K562 (cell line): ENCODE measurements at regions not wholly inside any gene's neighbourhood (a gene's known extent, or its start where the extent isn't known, plus 50 kb on each side); places are given as distances from the start of the nearest gene placed in this dataset.

ENCODE experiments used
- ATAC-seq: fragments of 200-7000 bp; cut with Tn5 transposase; 3 replicates; pipeline ENCODE4 v1.9.1; 2020; ENCODE audit warnings: moderate library complexity
- BruUV-seq: library from RNA; stranded (reverse); fragments of 400-500 nt; replicated peaks from 2 replicates; lab custom pipeline; 2021; lab: Mats Ljungman, UMichigan
- CTCF ChIA-PET: fragments of 300-600 bp; formaldehyde crosslinking; extraction: SDS; loops from one replicate; lab custom pipeline; 2021; ENCODE audit warnings: low intra/inter-chr PET ratio; lab: Yijun Ruan, JAX
- POLR2A ChIA-PET: fragments of 300-600, 350-650 bp; sonication (Branson Sonifier 250); formaldehyde crosslinking; extraction: SDS; loops from one replicate; lab custom pipeline; 2021; ENCODE audit warnings: antibody characterized with exemption, inconsistent platforms; lab: Yijun Ruan, JAX
- DNase-seq, 4 experiments: peaks; one replicate each; pipeline versions ENCODE4 v3.0.0 to v3.0.0-alpha.2; 2011 to 2018; ENCODE audit warnings: low spot score in 3 of 4, mixed read lengths in 3 of 4; ENCODE audit errors: extremely low read depth in 1 of 4
- FAIRE-seq: peaks from 2 replicates; lab custom pipeline; 2011; peaks lifted over from hg19 to GRCh38; lab: Jason Lieb, UNC
- H2AFZ ChIP-seq: 2 replicates; pipeline ENCODE4 v1.6.0; 2011; ENCODE audit warnings: low read depth, low read length, control low read depth, inconsistent platforms
- H3K27ac ChIP-seq: fragments of 200-600 bp; 3 replicates; pipeline ENCODE4 v1.8.0; 2011; ENCODE audit warnings: low read depth, mild to moderate bottlenecking, control low read depth, inconsistent platforms, low read length, moderate library complexity, mixed read lengths; ENCODE audit errors: extremely low read depth
- H3K27me3 ChIP-seq, 2 experiments: fragments of 300-600 bp in 1 of 2; 2 replicates in 1 of 2; 3 replicates in 1 of 2; pipeline versions ENCODE4 v1.6.0 to v1.8.0; 2011; ENCODE audit warnings: inconsistent platforms in 2 of 2, low read length in 2 of 2, mild to moderate bottlenecking in 1 of 2, mixed read lengths in 1 of 2, moderate library complexity in 1 of 2; ENCODE audit not compliant: control insufficient read depth in 2 of 2, insufficient read depth in 2 of 2
- H3K36me3 ChIP-seq: fragments of 300-600 bp; 3 replicates; pipeline ENCODE4 v1.8.0; 2011; ENCODE audit warnings: mild to moderate bottlenecking, low read length, inconsistent platforms; ENCODE audit not compliant: control insufficient read depth, insufficient read depth
- H3K4me1 ChIP-seq, 2 experiments: fragments of 200-600 bp in 1 of 2; replicated peaks in 1 of 2; 2 replicates in 1 of 2; 3 replicates in 1 of 2; pipeline versions ENCODE4 v1.5.1 to v1.8.0; 2011; ENCODE audit warnings: inconsistent platforms in 2 of 2, low read length in 2 of 2, mild to moderate bottlenecking in 1 of 2, mixed read lengths in 1 of 2, moderate library complexity in 1 of 2; ENCODE audit not compliant: control insufficient read depth in 2 of 2, insufficient read depth in 2 of 2
- H3K4me2 ChIP-seq: 2 replicates; pipeline ENCODE4 v1.6.1; 2011; ENCODE audit warnings: low read length, control low read depth, inconsistent platforms, mixed read lengths; ENCODE audit not compliant: insufficient read depth
- H3K4me3 ChIP-seq: fragments of 200-600 bp; sonication (generic), shearing (Covaris generic); 2 replicates; pipeline ENCODE4 v1.5.1; 2016; ENCODE audit warnings: control low read depth, inconsistent platforms
- H3K79me2 ChIP-seq: fragments of 200-600 bp; 3 replicates; pipeline ENCODE4 v1.8.0; 2011; ENCODE audit warnings: low read length, inconsistent platforms; ENCODE audit not compliant: control insufficient read depth, insufficient read depth
- H3K9ac ChIP-seq, 2 experiments: 2 replicates each; pipeline versions ENCODE4 v1.6.0 to v1.6.1; 2011; ENCODE audit warnings: low read depth in 2 of 2, low read length in 2 of 2, control low read depth in 1 of 2, inconsistent platforms in 1 of 2, mild to moderate bottlenecking in 1 of 2, mixed read lengths in 1 of 2; ENCODE audit not compliant: insufficient read depth in 1 of 2
- H3K9me1 ChIP-seq: one replicate; pipeline ENCODE4 v1.6.0; 2011; ENCODE audit warnings: inconsistent platforms, mild to moderate bottlenecking, low read length, moderate library complexity; ENCODE audit not compliant: control insufficient read depth, insufficient read depth
- H3K9me3 ChIP-seq: replicated peaks from 2 replicates; pipeline ENCODE4 v1.5.1; 2011; ENCODE audit warnings: low read depth, low read length, inconsistent platforms; ENCODE audit not compliant: control insufficient read depth, insufficient read depth
- H4K20me1 ChIP-seq: replicated peaks from 2 replicates; pipeline ENCODE4 v1.6.1; 2011; ENCODE audit warnings: low read length, inconsistent platforms, mixed read lengths; ENCODE audit not compliant: control insufficient read depth, insufficient read depth
- CCNT2 ChIP-seq: IDR thresholded peaks from 2 replicates; pipeline ENCODE4 v1.6.1; 2011; ENCODE audit warnings: borderline replicate concordance, low read depth, mild to moderate bottlenecking, moderate library complexity, mixed read lengths, low read length; ENCODE audit not compliant: insufficient read length; ENCODE audit errors: extremely low read depth
- CHCHD3 ChIP-seq: fragments of 250-450 bp; sonication (Bioruptor Pico); IDR thresholded peaks from 2 replicates; pipeline ENCODE4 v2.1.2; 2022; ENCODE audit warnings: mild to moderate bottlenecking
- DIDO1 ChIP-seq: fragments of 450-650 bp; IDR thresholded peaks from 2 replicates; pipeline ENCODE4 v1.6.1; 2016; ENCODE audit warnings: low read depth, missing biosample characterization, missing genetic modification characterization
- DNMT1 ChIP-seq: fragments of 450-650 bp; IDR thresholded peaks from 2 replicates; pipeline ENCODE4 v1.6.1; 2016; ENCODE audit warnings: antibody characterized with exemption, mild to moderate bottlenecking
- FOXK1 ChIP-seq: sonication (generic); formaldehyde crosslinking; IDR thresholded peaks from 2 replicates; pipeline ENCODE4 v1.8.0; 2022; ENCODE audit warnings: missing genetic modification reagents, mild to moderate bottlenecking, borderline replicate concordance
- HMGN3 ChIP-seq: IDR thresholded peaks from 2 replicates; pipeline ENCODE4 v1.6.1; 2011; ENCODE audit warnings: borderline replicate concordance, low read depth, mild to moderate bottlenecking, mixed read lengths, low read length; ENCODE audit not compliant: insufficient read length; ENCODE audit errors: extremely low read depth
- NCOA2 ChIP-seq, 2 experiments: fragments of 450-650 bp; IDR thresholded peaks; 2 replicates each; pipeline ENCODE4 v1.6.1; 2018; ENCODE audit warnings: mild to moderate bottlenecking in 2 of 2, moderate library complexity in 1 of 2; ENCODE audit not compliant: partially characterized antibody in 2 of 2
- PRMT5 ChIP-seq: sonication (generic); formaldehyde crosslinking; IDR thresholded peaks from 2 replicates; pipeline ENCODE4 v1.5.0; 2020; ENCODE audit warnings: missing genetic modification reagents
- SMARCA4 ChIP-seq: fragments of 450-650 bp; IDR thresholded peaks from 2 replicates; pipeline ENCODE4 v1.6.1; 2016
- U2AF2 ChIP-seq: fragments of 200-400 bp; formaldehyde crosslinking; optimal IDR thresholded peaks from 2 replicates; pipeline ENCODE3; 2017; ENCODE audit warnings: low read depth, mild to moderate bottlenecking, low read length
- ZNF12 ChIP-seq: sonication (generic); formaldehyde crosslinking; IDR thresholded peaks from 2 replicates; pipeline ENCODE4 v1.4.0; 2020; ENCODE audit warnings: mild to moderate bottlenecking, missing genetic modification reagents
- ZNF584 ChIP-seq: fragments of 200-800 bp; sonication (Bioruptor generic); IDR thresholded peaks from 2 replicates; pipeline ENCODE4 v1.6.1; 2016; ENCODE audit warnings: low read depth, mild to moderate bottlenecking, missing genetic modification characterization, missing compliant biosample characterization
- WGBS: fragments of 100-300 bp; shearing (Covaris generic); methylation state at CpG from one replicate; pipeline ENCODE4 v1.1.6; 2016; ENCODE audit warnings: low coverage, mixed read lengths; ENCODE audit not compliant: insufficient coverage; ENCODE audit errors: missing lambda C conversion rate; 5-methylcytosine and 5-hydroxymethylcytosine counted together
- in situ Hi-C: fragments of 300-500 bp; cut with MboI; formaldehyde crosslinking; loops from 4 replicates; pipeline ENCODE4 v1.15.0; 2018; ENCODE audit warnings: inconsistent platforms, mixed read lengths
- intact Hi-C: fragments of 100-400 bp; cut with micrococcal nuclease; formaldehyde crosslinking; loops from 2 replicates; pipeline ENCODE4 v1.14.2; 2022
- TF ChIP-seq, protein P1 (sequence below): fragments of 450-650 bp; IDR thresholded peaks from 2 replicates; pipeline ENCODE4 v1.6.1; 2016; ENCODE audit warnings: borderline replicate concordance
- TF ChIP-seq, protein P2 (sequence below): fragments of 450-650 bp; conservative IDR thresholded peaks from 2 replicates; pipeline ENCODE4 v1.6.1; 2016; ENCODE audit warnings: missing genetic modification characterization, low read depth, mild to moderate bottlenecking, missing compliant biosample characterization, moderate library complexity
- TF ChIP-seq, protein P3 (sequence below): sonication (generic); formaldehyde crosslinking; IDR thresholded peaks from 2 replicates; pipeline ENCODE4 v1.8.0; 2023; ENCODE audit warnings: mild to moderate bottlenecking, missing genetic modification reagents
- TF ChIP-seq, protein P4 (sequence below): fragments of 250-450 bp; sonication (Bioruptor Pico); IDR thresholded peaks from 2 replicates; pipeline ENCODE4 v1.4.0; 2020; ENCODE audit warnings: mild to moderate bottlenecking, moderate library complexity

DNA sequence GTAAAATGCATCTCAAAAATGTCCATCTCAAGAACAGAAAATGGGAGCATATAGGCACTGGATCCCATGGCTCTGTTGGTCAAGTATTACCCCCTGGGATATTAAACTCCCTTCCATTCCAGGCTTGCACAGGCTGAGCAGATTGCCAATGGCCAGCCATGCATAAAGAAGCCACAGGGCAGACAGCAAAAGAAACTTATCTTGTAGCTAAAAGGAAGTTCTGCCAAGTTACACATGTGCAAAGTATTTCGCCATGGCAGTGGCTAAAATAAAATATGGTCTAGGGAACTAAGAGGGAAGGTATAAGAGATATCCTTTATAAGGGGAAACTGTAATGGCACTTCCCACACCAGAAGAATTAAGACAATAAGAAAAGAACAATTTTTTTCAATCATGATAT lies 415.6 kb upstream of the BTBD3 start:
- Histone ChIP-seq H4K20me1 (no peaks in the 10 kb centered on the region), H3K9me3 (no peaks in the 10 kb centered on the region), H3K9me1 (no peaks in the 10 kb centered on the region), H2AFZ (no peak overlapping the region), H3K9ac (no peak overlapping the region), H3K4me3 (no peak overlapping the region), H3K27ac (no peak overlapping the region), H3K4me1 (no peaks in the 10 kb centered on the region), H3K79me2 (no peaks in the 10 kb centered on the region), H3K27me3 (no peaks in the 10 kb centered on the region), H3K36me3 (no peaks in the 10 kb centered on the region), H3K4me2 (no peak overlapping the region)
- WGBS = 0% methylated on average over 1 of the region's 1 CpG
- ChIA-PET CTCF (no interaction called here), POLR2A (no interaction called here)
- BruUV-seq = no TSS peak
- no peak for ATAC-seq
- DNase-seq = no peak
- intact Hi-C loops (no loop called here), in situ Hi-C loops (no loop called here)
- FAIRE-seq = no peak
- TF ChIP-seq ZNF584 (CRISPR knock-in tag) (no peak), CHCHD3 (CRISPR knock-in tag) (no peak), DNMT1 (no peak), FOXK1 (CRISPR knock-in tag) (no peak), PRMT5 (CRISPR knock-in tag) (no peak), NCOA2 (IDR thresholded peaks at IDR 0.05; ENCODE audit: partially characterized antibody in 2 of 2) (no peak), HMGN3 (no peak), SMARCA4 (no peak), U2AF2 (no peak), ZNF12 (CRISPR knock-in tag) (no peak), DIDO1 (tag) (no peak), CCNT2 (no peak)
- TF ChIP-seq, protein P1, sequence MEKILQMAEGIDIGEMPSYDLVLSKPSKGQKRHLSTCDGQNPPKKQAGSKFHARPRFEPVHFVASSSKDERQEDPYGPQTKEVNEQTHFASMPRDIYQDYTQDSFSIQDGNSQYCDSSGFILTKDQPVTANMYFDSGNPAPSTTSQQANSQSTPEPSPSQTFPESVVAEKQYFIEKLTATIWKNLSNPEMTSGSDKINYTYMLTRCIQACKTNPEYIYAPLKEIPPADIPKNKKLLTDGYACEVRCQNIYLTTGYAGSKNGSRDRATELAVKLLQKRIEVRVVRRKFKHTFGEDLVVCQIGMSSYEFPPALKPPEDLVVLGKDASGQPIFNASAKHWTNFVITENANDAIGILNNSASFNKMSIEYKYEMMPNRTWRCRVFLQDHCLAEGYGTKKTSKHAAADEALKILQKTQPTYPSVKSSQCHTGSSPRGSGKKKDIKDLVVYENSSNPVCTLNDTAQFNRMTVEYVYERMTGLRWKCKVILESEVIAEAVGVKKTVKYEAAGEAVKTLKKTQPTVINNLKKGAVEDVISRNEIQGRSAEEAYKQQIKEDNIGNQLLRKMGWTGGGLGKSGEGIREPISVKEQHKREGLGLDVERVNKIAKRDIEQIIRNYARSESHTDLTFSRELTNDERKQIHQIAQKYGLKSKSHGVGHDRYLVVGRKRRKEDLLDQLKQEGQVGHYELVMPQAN = no peak
- TF ChIP-seq, protein P2, sequence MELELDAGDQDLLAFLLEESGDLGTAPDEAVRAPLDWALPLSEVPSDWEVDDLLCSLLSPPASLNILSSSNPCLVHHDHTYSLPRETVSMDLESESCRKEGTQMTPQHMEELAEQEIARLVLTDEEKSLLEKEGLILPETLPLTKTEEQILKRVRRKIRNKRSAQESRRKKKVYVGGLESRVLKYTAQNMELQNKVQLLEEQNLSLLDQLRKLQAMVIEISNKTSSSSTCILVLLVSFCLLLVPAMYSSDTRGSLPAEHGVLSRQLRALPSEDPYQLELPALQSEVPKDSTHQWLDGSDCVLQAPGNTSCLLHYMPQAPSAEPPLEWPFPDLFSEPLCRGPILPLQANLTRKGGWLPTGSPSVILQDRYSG = no peak
- TF ChIP-seq, protein P3, sequence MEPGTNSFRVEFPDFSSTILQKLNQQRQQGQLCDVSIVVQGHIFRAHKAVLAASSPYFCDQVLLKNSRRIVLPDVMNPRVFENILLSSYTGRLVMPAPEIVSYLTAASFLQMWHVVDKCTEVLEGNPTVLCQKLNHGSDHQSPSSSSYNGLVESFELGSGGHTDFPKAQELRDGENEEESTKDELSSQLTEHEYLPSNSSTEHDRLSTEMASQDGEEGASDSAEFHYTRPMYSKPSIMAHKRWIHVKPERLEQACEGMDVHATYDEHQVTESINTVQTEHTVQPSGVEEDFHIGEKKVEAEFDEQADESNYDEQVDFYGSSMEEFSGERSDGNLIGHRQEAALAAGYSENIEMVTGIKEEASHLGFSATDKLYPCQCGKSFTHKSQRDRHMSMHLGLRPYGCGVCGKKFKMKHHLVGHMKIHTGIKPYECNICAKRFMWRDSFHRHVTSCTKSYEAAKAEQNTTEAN (CRISPR knock-in tag) = no peak
- TF ChIP-seq, protein P4, sequence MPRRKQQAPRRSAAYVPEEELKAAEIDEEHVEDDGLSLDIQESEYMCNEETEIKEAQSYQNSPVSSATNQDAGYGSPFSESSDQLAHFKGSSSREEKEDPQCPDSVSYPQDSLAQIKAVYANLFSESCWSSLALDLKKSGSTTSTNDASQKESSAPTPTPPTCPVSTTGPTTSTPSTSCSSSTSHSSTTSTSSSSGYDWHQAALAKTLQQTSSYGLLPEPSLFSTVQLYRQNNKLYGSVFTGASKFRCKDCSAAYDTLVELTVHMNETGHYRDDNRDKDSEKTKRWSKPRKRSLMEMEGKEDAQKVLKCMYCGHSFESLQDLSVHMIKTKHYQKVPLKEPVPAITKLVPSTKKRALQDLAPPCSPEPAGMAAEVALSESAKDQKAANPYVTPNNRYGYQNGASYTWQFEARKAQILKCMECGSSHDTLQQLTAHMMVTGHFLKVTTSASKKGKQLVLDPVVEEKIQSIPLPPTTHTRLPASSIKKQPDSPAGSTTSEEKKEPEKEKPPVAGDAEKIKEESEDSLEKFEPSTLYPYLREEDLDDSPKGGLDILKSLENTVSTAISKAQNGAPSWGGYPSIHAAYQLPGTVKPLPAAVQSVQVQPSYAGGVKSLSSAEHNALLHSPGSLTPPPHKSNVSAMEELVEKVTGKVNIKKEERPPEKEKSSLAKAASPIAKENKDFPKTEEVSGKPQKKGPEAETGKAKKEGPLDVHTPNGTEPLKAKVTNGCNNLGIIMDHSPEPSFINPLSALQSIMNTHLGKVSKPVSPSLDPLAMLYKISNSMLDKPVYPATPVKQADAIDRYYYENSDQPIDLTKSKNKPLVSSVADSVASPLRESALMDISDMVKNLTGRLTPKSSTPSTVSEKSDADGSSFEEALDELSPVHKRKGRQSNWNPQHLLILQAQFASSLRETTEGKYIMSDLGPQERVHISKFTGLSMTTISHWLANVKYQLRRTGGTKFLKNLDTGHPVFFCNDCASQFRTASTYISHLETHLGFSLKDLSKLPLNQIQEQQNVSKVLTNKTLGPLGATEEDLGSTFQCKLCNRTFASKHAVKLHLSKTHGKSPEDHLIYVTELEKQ (CRISPR knock-in tag) = no peak
